ENCODE measurements at regions not wholly inside any gene's neighbourhood (a gene's known extent, or its start where the extent isn't known, plus 50 kb on each side); places are given as distances from the start of the nearest gene placed in this dataset.

- TF ChIP-seq GATA2 (IDR thresholded peaks at IDR 0.05; ENCODE audit: low read depth, low read length) (no peak), GATA3 (IDR thresholded peaks at IDR 0.05; ENCODE audit: low read depth, low read length) (no peak)
These were observed 239.1 kb downstream of the THBS2 start for GRCh38 chr6:169014211-169015197.

GRCh38 chr6:169009628-169010027 lies 244.0 kb downstream of the THBS2 start:
- TF ChIP-seq GATA2 (IDR thresholded peaks at IDR 0.05; ENCODE audit: low read depth, low read length) = no peak
- TF ChIP-seq GATA3 (IDR thresholded peaks at IDR 0.05; ENCODE audit: low read depth, low read length) = no peak

- TF ChIP-seq GATA3 (IDR thresholded peaks at IDR 0.05; ENCODE audit: low read depth, low read length) = no peak
- no peak for TF ChIP-seq GATA2 (IDR thresholded peaks at IDR 0.05; ENCODE audit: low read depth, low read length)
These were observed 244.9 kb downstream of the THBS2 start for GRCh38 chr6:169008641-169009257.

- TF ChIP-seq GATA3 (IDR thresholded peaks at IDR 0.05; ENCODE audit: low read depth, low read length) (no peak), GATA2 (IDR thresholded peaks at IDR 0.05; ENCODE audit: low read depth, low read length) (no peak)
These were observed 248.5 kb downstream of the THBS2 start for GRCh38 chr6:169005166-169005565.

GRCh38 chr6:169000022-169000421 lies 253.6 kb downstream of the THBS2 start:
- TF ChIP-seq GATA3 (IDR thresholded peaks at IDR 0.05; ENCODE audit: low read depth, low read length) (no peak), GATA2 (IDR thresholded peaks at IDR 0.05; ENCODE audit: low read depth, low read length) (no peak)

- TF ChIP-seq GATA3 (IDR thresholded peaks at IDR 0.05; ENCODE audit: low read depth, low read length) (no peak), GATA2 (IDR thresholded peaks at IDR 0.05; ENCODE audit: low read depth, low read length) (no peak)
These were observed 254.3 kb downstream of the THBS2 start for GRCh38 chr6:168999392-168999791.

GRCh38 chr6:168996356-168996625 lies 257.4 kb downstream of the THBS2 start:
- TF ChIP-seq GATA3 (IDR thresholded peaks at IDR 0.05; ENCODE audit: low read depth, low read length) (no peak), GATA2 (IDR thresholded peaks at IDR 0.05; ENCODE audit: low read depth, low read length) (no peak)

GRCh38 chr6:168995526-168996355 lies 257.9 kb downstream of the THBS2 start:
- no peak for TF ChIP-seq GATA3 (IDR thresholded peaks at IDR 0.05; ENCODE audit: low read depth, low read length)
- TF ChIP-seq GATA2 (IDR thresholded peaks at IDR 0.05; ENCODE audit: low read depth, low read length) = no peak

- TF ChIP-seq GATA3 (IDR thresholded peaks at IDR 0.05; ENCODE audit: low read depth, low read length) = no peak
These were observed 258.7 kb downstream of the THBS2 start for GRCh38 chr6:168994956-168995355.

GRCh38 chr6:168992446-168993144 lies 261.1 kb downstream of the THBS2 start:
- TF ChIP-seq GATA2 (IDR thresholded peaks at IDR 0.05; ENCODE audit: low read depth, low read length) (no peak), GATA3 (IDR thresholded peaks at IDR 0.05; ENCODE audit: low read depth, low read length) (no peak)

GRCh38 chr6:168990019-168990751 lies 263.5 kb downstream of the THBS2 start:
- TF ChIP-seq GATA2 (IDR thresholded peaks at IDR 0.05; ENCODE audit: low read depth, low read length) (no peak), GATA3 (IDR thresholded peaks at IDR 0.05; ENCODE audit: low read depth, low read length) (no peak)

GRCh38 chr6:168989421-168989820 lies 264.2 kb downstream of the THBS2 start:
- TF ChIP-seq GATA2 (IDR thresholded peaks at IDR 0.05; ENCODE audit: low read depth, low read length) = no peak
- no peak for TF ChIP-seq GATA3 (IDR thresholded peaks at IDR 0.05; ENCODE audit: low read depth, low read length)

GRCh38 chr6:168988801-168989200 lies 264.8 kb downstream of the THBS2 start:
- TF ChIP-seq GATA3 (IDR thresholded peaks at IDR 0.05; ENCODE audit: low read depth, low read length) (no peak), GATA2 (IDR thresholded peaks at IDR 0.05; ENCODE audit: low read depth, low read length) (no peak)

All from SH-SY5Y (cell line).